Esophagus squamous epithelium (tissue), 4 donors: ENCODE measurements at regions not wholly inside any gene's neighbourhood (a gene's known extent, or its start where the extent isn't known, plus 50 kb on each side); places are given as distances from the start of the nearest gene placed in this dataset.

Experiments
- CTCF ChIP-seq, 6 experiments: fragments of 450-650 bp in 4 of 6; fragments of 200-600 bp in 2 of 6; sonication (generic) in 2 of 6; IDR thresholded peaks; one replicate each; pipeline ENCODE4 v1.5.1; 2016 to 2019; ENCODE audit warnings: antibody characterized with exemption in 6 of 6, mild to moderate bottlenecking in 4 of 6, moderate library complexity in 4 of 6
- POLR2A ChIP-seq, 4 donors: fragments of 450-650 bp; IDR thresholded peaks; one replicate each; pipeline ENCODE4 v1.6.1; 2017; ENCODE audit warnings: antibody characterized with exemption in 4 of 4, mild to moderate bottlenecking in 4 of 4, moderate library complexity in 3 of 4

GRCh38 chr6:118718903-118719302, 67.5 kb upstream of the CEP85L start:
- TF ChIP-seq CTCF (IDR thresholded peaks at IDR 0.05) (no peak), POLR2A (IDR thresholded peaks at IDR 0.05) (no peak)
